Panc1 (cell line): ENCODE measurements at regions not wholly inside any gene's neighbourhood (a gene's known extent, or its start where the extent isn't known, plus 50 kb on each side); places are given as distances from the start of the nearest gene placed in this dataset.

ENCODE experiments used
- ATAC-seq: fragments of 200-7000 bp; cut with Tn5 transposase; 2 replicates; pipeline ENCODE4 v1.9.1; 2020; ENCODE audit warnings: mild to moderate bottlenecking, moderate library complexity
- BruUV-seq: library from RNA; stranded (reverse); fragments of 400-500 nt; replicated peaks from 2 replicates; lab custom pipeline; 2021; lab: Mats Ljungman, UMichigan
- CTCF ChIA-PET: fragments of 300-600 bp; sonication (Branson Sonifier 250); formaldehyde crosslinking; loops from one replicate; lab custom pipeline; 2022; ENCODE audit warnings: antibody characterized with exemption; lab: Charles Lee
- POLR2A ChIA-PET: fragments of 300-600 bp; sonication (Branson Sonifier 250); formaldehyde crosslinking; loops from one replicate; lab custom pipeline; 2022; ENCODE audit warnings: antibody characterized with exemption; lab: Charles Lee
- DNase-seq: peaks from one replicate; pipeline ENCODE4 v3.0.0-alpha.2; 2010; ENCODE audit warnings: low read depth, low spot score
- H3K27ac ChIP-seq: 2 replicates; pipeline ENCODE4 v1.5.1; 2011; ENCODE audit warnings: mild to moderate bottlenecking, low read length, inconsistent platforms
- H3K27me3 ChIP-seq: fragments of 200-500 bp; sonication (Bioruptor generic); 2 replicates; pipeline ENCODE4 v1.6.0; 2014; ENCODE audit warnings: low read length, inconsistent platforms; ENCODE audit not compliant: control insufficient read depth, insufficient read depth
- H3K36me3 ChIP-seq: fragments of 200-500 bp; sonication (Bioruptor generic); 2 replicates; pipeline ENCODE4 v1.5.1; 2014; ENCODE audit warnings: inconsistent platforms, mild to moderate bottlenecking, low read length, moderate library complexity; ENCODE audit not compliant: control insufficient read depth, insufficient read depth
- H3K4me1 ChIP-seq: 2 replicates; pipeline ENCODE4 v1.5.1; 2011; ENCODE audit warnings: inconsistent platforms, mild to moderate bottlenecking, low read length, moderate library complexity; ENCODE audit not compliant: control insufficient read depth, insufficient read depth
- H3K4me3 ChIP-seq, 2 experiments: 2 replicates each; pipeline ENCODE4 v1.5.1; 2011 to 2012; ENCODE audit warnings: low read depth in 2 of 2, low read length in 2 of 2, mild to moderate bottlenecking in 2 of 2, inconsistent platforms in 1 of 2, moderate library complexity in 1 of 2
- H3K9me3 ChIP-seq: fragments of 200-500 bp; sonication (Bioruptor generic); 2 replicates; pipeline ENCODE4 v1.5.1; 2014; ENCODE audit warnings: low read depth, mild to moderate bottlenecking, inconsistent platforms, low read length, moderate library complexity; ENCODE audit not compliant: control insufficient read depth, insufficient read depth
- CTCF ChIP-seq: fragments of 450-650 bp; IDR thresholded peaks from 2 replicates; pipeline ENCODE4 v1.5.1; 2017; ENCODE audit warnings: mild to moderate bottlenecking
- POLR2AphosphoS5 ChIP-seq: IDR thresholded peaks from 2 replicates; pipeline ENCODE4 v1.6.1; 2012; ENCODE audit warnings: mild to moderate bottlenecking, low read depth, low read length, moderate library complexity
- REST ChIP-seq, 2 experiments: IDR thresholded peaks; 2 replicates each; pipeline ENCODE4 v1.6.1; 2011 to 2012; ENCODE audit warnings: low read depth in 2 of 2, control low read depth in 1 of 2, low read length in 1 of 2, mild to moderate bottlenecking in 1 of 2, moderate library complexity in 1 of 2; ENCODE audit not compliant: insufficient read depth in 1 of 2
- SIN3A ChIP-seq: IDR thresholded peaks from 2 replicates; pipeline ENCODE4 v1.6.1; 2012; ENCODE audit warnings: low read depth, mild to moderate bottlenecking, low read length, moderate library complexity, borderline replicate concordance; ENCODE audit not compliant: insufficient read depth
- TCF7L2 ChIP-seq: IDR thresholded peaks from 2 replicates; pipeline ENCODE4 v1.6.1; 2011; ENCODE audit warnings: mild to moderate bottlenecking, low read depth, low read length, inconsistent platforms
- in situ Hi-C: cut with HindIII; loops from 2 replicates; pipeline ENCODE4 v1.10.0; 2016; ENCODE audit warnings: low sequenced_read_pairs, low pct_unique_long_range_greater_than_20kb
- intact Hi-C: fragments of 100-400 bp; cut with micrococcal nuclease; formaldehyde crosslinking; loops from one replicate; pipeline ENCODE4 v1.10.0; 2022; ENCODE audit not compliant: unreplicated experiment

GRCh38 chr18:79629606-79630005 lies 50.0 kb upstream of the CTDP1 start:
- intact Hi-C loops: no loop called here
- no peaks in the 10 kb centered on the region for H3K4me1 ChIP-seq
- ChIA-PET POLR2A (no interaction called here), CTCF (no interaction called here)
- H3K4me3 ChIP-seq: no peak overlapping the region
- BruUV-seq: no TSS peak
- H3K36me3 ChIP-seq: no peaks in the 10 kb centered on the region
- in situ Hi-C loops: no loop called here
- TF ChIP-seq SIN3A (no peak), POLR2AphosphoS5 (no peak), CTCF (no peak), TCF7L2 (no peak), REST (IDR thresholded peaks at IDR 0.05; ENCODE audit: insufficient read depth in 1 of 2, low read depth in 2 of 2, low read length in 1 of 2) (no peak)
- H3K27me3 ChIP-seq: peaks cover 13% of the 10 kb centered on the region
- ATAC-seq (no peak), DNase-seq (no peak)
- H3K9me3 ChIP-seq: no peaks in the 10 kb centered on the region
- H3K27ac ChIP-seq: no peak overlapping the region
